ENCODE measurements at regions not wholly inside any gene's neighbourhood (a gene's known extent, or its start where the extent isn't known, plus 50 kb on each side); places are given as distances from the start of the nearest gene placed in this dataset.

GRCh38 chr2:200054681-200055468 is 99.5 kb downstream of the MAIP1 start:
- no peak for DNase-seq

GRCh38 chr2:200056105-200056504 is 100.7 kb downstream of the MAIP1 start:
- no peak for DNase-seq

- no peak for DNase-seq
Observed at GRCh38 chr2:200063155-200063554, 107.8 kb downstream of the MAIP1 start.

- DNase-seq = no peak
Observed at GRCh38 chr2:200064879-200065278, 109.5 kb downstream of the MAIP1 start.

GRCh38 chr2:200065477-200065876 is 110.1 kb downstream of the MAIP1 start:
- DNase-seq = no peak

- no peak for DNase-seq
Observed at GRCh38 chr2:200066417-200066816, 111.0 kb downstream of the MAIP1 start.

- DNase-seq = no peak
Observed at GRCh38 chr2:200068642-200069041, 113.3 kb downstream of the MAIP1 start.

- DNase-seq = peak; percentile 93
Observed at GRCh38 chr2:200077210-200077650, 121.8 kb downstream of the MAIP1 start.

GRCh38 chr2:200077838-200078237 is 122.5 kb downstream of the MAIP1 start:
- peak; percentile 88 for DNase-seq

GRCh38 chr2:200079356-200079755 is 124.0 kb downstream of the MAIP1 start:
- no peak for DNase-seq

- DNase-seq = no peak
Observed at GRCh38 chr2:200081236-200081635, 125.9 kb downstream of the MAIP1 start.

GRCh38 chr2:200081811-200082210 is 126.4 kb downstream of the MAIP1 start:
- no peak for DNase-seq

- DNase-seq = no peak
Observed at GRCh38 chr2:200084036-200084435, 128.7 kb downstream of the MAIP1 start.

GRCh38 chr2:200086911-200087310 is 131.5 kb downstream of the MAIP1 start:
- peak; percentile 60 for DNase-seq

GRCh38 chr2:200087451-200087850 is 132.1 kb downstream of the MAIP1 start:
- no peak for DNase-seq

GRCh38 chr2:200089040-200089755 is 133.8 kb downstream of the MAIP1 start:
- no peak for DNase-seq

- no peak for DNase-seq
Observed at GRCh38 chr2:200089756-200090109, 134.4 kb downstream of the MAIP1 start.

- no peak for DNase-seq
Observed at GRCh38 chr2:200090683-200091082, 135.3 kb downstream of the MAIP1 start.

GRCh38 chr2:200091126-200091525 is 135.7 kb downstream of the MAIP1 start:
- no peak for DNase-seq

GRCh38 chr2:200092235-200092634 is 136.9 kb downstream of the MAIP1 start:
- no peak for DNase-seq

- no peak for DNase-seq
Observed at GRCh38 chr2:200095436-200095835, 140.1 kb downstream of the MAIP1 start.

GRCh38 chr2:200099256-200099655 is 143.9 kb downstream of the MAIP1 start:
- no peak for DNase-seq

GRCh38 chr2:200100027-200100426 is 144.6 kb downstream of the MAIP1 start:
- no peak for DNase-seq

GRCh38 chr2:200101922-200102321 is 146.5 kb downstream of the MAIP1 start:
- DNase-seq = no peak

Measured in HCEC 1CT (cell line).